GM19023 (cell line): ENCODE measurements at regions not wholly inside any gene's neighbourhood (a gene's known extent, or its start where the extent isn't known, plus 50 kb on each side); places are given as distances from the start of the nearest gene placed in this dataset.

Source experiments
- ATAC-seq: cut with Tn5 transposase; IDR thresholded peaks from one replicate; pipeline ENCODE4 v1.9.1; 2021; ENCODE audit warnings: mild to moderate bottlenecking, moderate library complexity; ENCODE audit not compliant: unreplicated experiment

- no peak for ATAC-seq
Observed at GRCh38 chrX:10021461-10022272, 54.5 kb downstream of the CLDN34 start.

GRCh38 chrX:10022273-10022541 is 55.0 kb downstream of the CLDN34 start:
- no peak for ATAC-seq

GRCh38 chrX:10022580-10023245 is 55.6 kb downstream of the CLDN34 start:
- no peak for ATAC-seq

GRCh38 chrX:10023821-10024220 is 56.7 kb downstream of the CLDN34 start:
- ATAC-seq = no peak

- no peak for ATAC-seq
Observed at GRCh38 chrX:10025742-10026493, 58.8 kb downstream of the CLDN34 start.

- ATAC-seq = no peak
Observed at GRCh38 chrX:10028283-10029104, 61.3 kb downstream of the CLDN34 start.

GRCh38 chrX:10030570-10030969 is 63.4 kb downstream of the CLDN34 start:
- no peak for ATAC-seq

- ATAC-seq = no peak
Observed at GRCh38 chrX:10031746-10032145, 64.6 kb downstream of the CLDN34 start.

- ATAC-seq = no peak
Observed at GRCh38 chrX:10032147-10032546, 65.0 kb downstream of the CLDN34 start.

- ATAC-seq = no peak
Observed at GRCh38 chrX:10033375-10034007, 66.3 kb downstream of the CLDN34 start.

GRCh38 chrX:10034740-10035260 is 67.6 kb downstream of the CLDN34 start:
- ATAC-seq = no peak

GRCh38 chrX:10038585-10038984 is 71.4 kb downstream of the CLDN34 start:
- ATAC-seq = no peak

GRCh38 chrX:10039821-10040793 is 72.9 kb downstream of the CLDN34 start:
- ATAC-seq = no peak

- ATAC-seq = no peak
Observed at GRCh38 chrX:10040961-10041360, 73.8 kb downstream of the CLDN34 start.

- ATAC-seq = no peak
Observed at GRCh38 chrX:10041383-10041782, 74.2 kb downstream of the CLDN34 start.

- ATAC-seq = no peak
Observed at GRCh38 chrX:10042055-10042454, 74.9 kb downstream of the CLDN34 start.

GRCh38 chrX:10043386-10043785 is 76.2 kb downstream of the CLDN34 start:
- ATAC-seq = no peak

- no peak for ATAC-seq
Observed at GRCh38 chrX:10044021-10044420, 76.9 kb downstream of the CLDN34 start.

GRCh38 chrX:10045327-10046000 is 78.3 kb downstream of the CLDN34 start:
- no peak for ATAC-seq
